ENCODE measurements at regions not wholly inside any gene's neighbourhood (a gene's known extent, or its start where the extent isn't known, plus 50 kb on each side); places are given as distances from the start of the nearest gene placed in this dataset.
"Not testable (repeated sequence)": the region's sequence is repeated elsewhere in the genome, so short reads cannot be mapped to it uniquely, and the experiment has no call there.

- Mint-ChIP-seq H3K36me3 (ENCODE audit: low read depth) (no peaks in the 10 kb centered on the region), H3K4me3 (no peak overlapping the region), H3K9me3 (peaks cover 6% of the 10 kb centered on the region), H3K4me1 (no peaks in the 10 kb centered on the region), H3K27me3 (no peaks in the 10 kb centered on the region), H3K27ac (no peak overlapping the region)
- CTCF ChIA-PET, result no interaction called here
- no peak for DNase-seq
- intact Hi-C loops (cut with micrococcal nuclease), result no loop called here
- no peak for ATAC-seq (ENCODE audit: low read depth)
- no peak for TF ChIP-seq CTCF (IDR thresholded peaks at IDR 0.05)
- POLR2A ChIA-PET, result no interaction called here
These were observed 613.3 kb downstream of the FLRT2 start for GRCh38 chr14:86143248-86143647.

- intact Hi-C loops (cut with micrococcal nuclease), result no loop called here
- H3K27ac Mint-ChIP-seq, result no peak overlapping the region
- H3K36me3 Mint-ChIP-seq (ENCODE audit: low read depth), result no peaks in the 10 kb centered on the region
- peaks cover 7% of the 10 kb centered on the region for H3K9me3 Mint-ChIP-seq
- H3K4me1 Mint-ChIP-seq, result no peaks in the 10 kb centered on the region
- H3K27me3 Mint-ChIP-seq, result no peaks in the 10 kb centered on the region
- CTCF ChIA-PET, result no interaction called here
- POLR2A ChIA-PET, result no interaction called here
- DNase-seq (no peak), ATAC-seq (ENCODE audit: low read depth) (no peak)
- TF ChIP-seq CTCF (IDR thresholded peaks at IDR 0.05), result no peak
- H3K4me3 Mint-ChIP-seq, result no peak overlapping the region
These were observed 612.0 kb downstream of the FLRT2 start for GRCh38 chr14:86141966-86142365.

- peaks cover 2% of the 10 kb centered on the region for H3K9me3 Mint-ChIP-seq
- H3K27me3 Mint-ChIP-seq, result no peaks in the 10 kb centered on the region
- no peak for TF ChIP-seq CTCF (IDR thresholded peaks at IDR 0.05)
- peaks cover 3% of the 10 kb centered on the region for H3K36me3 Mint-ChIP-seq (ENCODE audit: low read depth)
- ChIA-PET CTCF (no interaction called here), POLR2A (no interaction called here)
- intact Hi-C loops (cut with micrococcal nuclease), result no loop called here
- no peaks in the 10 kb centered on the region for H3K4me1 Mint-ChIP-seq
- no peak overlapping the region for H3K4me3 Mint-ChIP-seq
- ATAC-seq (ENCODE audit: low read depth) (no peak), DNase-seq (no peak)
- no peak overlapping the region for H3K27ac Mint-ChIP-seq
These were observed 599.5 kb downstream of the FLRT2 start for GRCh38 chr14:86129426-86129825.

GRCh38 chr14:86124328-86124727 lies 594.4 kb downstream of the FLRT2 start:
- Mint-ChIP-seq H3K9me3 (peaks cover 3% of the 10 kb centered on the region), H3K36me3 (ENCODE audit: low read depth) (peaks cover 3% of the 10 kb centered on the region), H3K4me3 (no peak overlapping the region), H3K4me1 (no peaks in the 10 kb centered on the region), H3K27me3 (no peaks in the 10 kb centered on the region), H3K27ac (no peak overlapping the region)
- CTCF ChIA-PET, result no interaction called here
- no peak for DNase-seq
- no peak for ATAC-seq (ENCODE audit: low read depth)
- POLR2A ChIA-PET, result no interaction called here
- TF ChIP-seq CTCF (IDR thresholded peaks at IDR 0.05), result no peak
- intact Hi-C loops (cut with micrococcal nuclease), result no loop called here

- CTCF ChIA-PET, result no interaction called here
- intact Hi-C loops (cut with micrococcal nuclease), result no loop called here
- Mint-ChIP-seq H3K36me3 (ENCODE audit: low read depth) (no peaks in the 10 kb centered on the region), H3K27me3 (no peaks in the 10 kb centered on the region), H3K4me1 (no peaks in the 10 kb centered on the region), H3K27ac (no peak overlapping the region), H3K9me3 (peaks cover 22% of the 10 kb centered on the region), H3K4me3 (no peak overlapping the region)
- ATAC-seq (ENCODE audit: low read depth), result no peak
- DNase-seq, result no peak
- POLR2A ChIA-PET, result no interaction called here
- TF ChIP-seq CTCF (IDR thresholded peaks at IDR 0.05), result no peak
These were observed 586.0 kb downstream of the FLRT2 start for GRCh38 chr14:86115972-86116371.

GRCh38 chr14:86110871-86111270 lies 580.9 kb downstream of the FLRT2 start:
- CTCF ChIA-PET; H3K4me3 Mint-ChIP-seq; DNase-seq; H3K27me3 Mint-ChIP-seq; H3K4me1 Mint-ChIP-seq; H3K36me3 Mint-ChIP-seq (ENCODE audit: low read depth); POLR2A ChIA-PET; H3K27ac Mint-ChIP-seq; intact Hi-C loops (cut with micrococcal nuclease); H3K9me3 Mint-ChIP-seq; ATAC-seq (ENCODE audit: low read depth): not testable (repeated sequence)
